ENCODE measurements at regions not wholly inside any gene's neighbourhood (a gene's known extent, or its start where the extent isn't known, plus 50 kb on each side); places are given as distances from the start of the nearest gene placed in this dataset.

DNA sequence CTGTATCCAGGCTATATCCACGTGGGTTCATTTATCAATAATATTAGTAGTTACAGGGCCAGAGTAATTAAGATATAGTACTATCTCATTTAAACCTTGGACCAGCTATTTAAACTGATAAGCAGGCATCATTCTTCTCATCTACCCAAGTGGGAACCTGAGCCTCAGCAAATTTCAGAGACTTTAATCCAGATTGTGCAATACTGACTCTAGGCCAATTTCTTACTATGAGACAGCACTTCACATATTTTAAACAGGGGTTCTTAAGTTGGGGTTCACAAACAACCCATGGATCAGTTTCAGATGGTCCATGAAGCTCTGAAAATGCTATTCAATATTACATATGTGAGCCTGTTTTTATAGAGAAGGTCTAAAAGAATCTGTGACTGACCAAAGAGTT, 302.7 kb upstream of the PSMD7 start:
- TF ChIP-seq, protein P1, sequence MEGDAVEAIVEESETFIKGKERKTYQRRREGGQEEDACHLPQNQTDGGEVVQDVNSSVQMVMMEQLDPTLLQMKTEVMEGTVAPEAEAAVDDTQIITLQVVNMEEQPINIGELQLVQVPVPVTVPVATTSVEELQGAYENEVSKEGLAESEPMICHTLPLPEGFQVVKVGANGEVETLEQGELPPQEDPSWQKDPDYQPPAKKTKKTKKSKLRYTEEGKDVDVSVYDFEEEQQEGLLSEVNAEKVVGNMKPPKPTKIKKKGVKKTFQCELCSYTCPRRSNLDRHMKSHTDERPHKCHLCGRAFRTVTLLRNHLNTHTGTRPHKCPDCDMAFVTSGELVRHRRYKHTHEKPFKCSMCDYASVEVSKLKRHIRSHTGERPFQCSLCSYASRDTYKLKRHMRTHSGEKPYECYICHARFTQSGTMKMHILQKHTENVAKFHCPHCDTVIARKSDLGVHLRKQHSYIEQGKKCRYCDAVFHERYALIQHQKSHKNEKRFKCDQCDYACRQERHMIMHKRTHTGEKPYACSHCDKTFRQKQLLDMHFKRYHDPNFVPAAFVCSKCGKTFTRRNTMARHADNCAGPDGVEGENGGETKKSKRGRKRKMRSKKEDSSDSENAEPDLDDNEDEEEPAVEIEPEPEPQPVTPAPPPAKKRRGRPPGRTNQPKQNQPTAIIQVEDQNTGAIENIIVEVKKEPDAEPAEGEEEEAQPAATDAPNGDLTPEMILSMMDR (IDR thresholded peaks at IDR 0.05), result no peak
- TF ChIP-seq POLR2A (IDR thresholded peaks at IDR 0.05) (no peak), POLR2AphosphoS5 (IDR thresholded peaks at IDR 0.05; ENCODE audit: insufficient read depth in 1 of 2, low read depth in 1 of 2) (no peak)

Measured in vagina (tissue), 2 donors.